Endothelial cell of umbilical vein (primary cell): ENCODE measurements at regions not wholly inside any gene's neighbourhood (a gene's known extent, or its start where the extent isn't known, plus 50 kb on each side); places are given as distances from the start of the nearest gene placed in this dataset.

Source experiments
- BruUV-seq: library from RNA; stranded (reverse); fragments of 400-500 nt; replicated peaks from 2 replicates; lab custom pipeline; 2021; lab: Mats Ljungman, UMichigan
- CTCF ChIA-PET: fragments of 300-600, 350-600 bp; sonication (Branson Sonifier 250); formaldehyde crosslinking; loops from one replicate; lab custom pipeline; 2021; ENCODE audit warnings: antibody characterized with exemption, inconsistent platforms; lab: Charles Lee
- POLR2A ChIA-PET: fragments of 300-600, 350-600 bp; sonication (Branson Sonifier 250); formaldehyde crosslinking; loops from one replicate; lab custom pipeline; 2021; ENCODE audit warnings: antibody characterized with exemption, inconsistent platforms; lab: Charles Lee
- DNase-seq: peaks from one replicate; pipeline ENCODE4 v3.0.0-alpha.2; 2011; ENCODE audit warnings: low read depth, low spot score
- FAIRE-seq: peaks from 2 replicates; lab custom pipeline; 2011; peaks lifted over from hg19 to GRCh38; lab: Jason Lieb, UNC
- H2AFZ ChIP-seq: 2 replicates; pipeline ENCODE4 v1.6.0; 2012; ENCODE audit warnings: low read depth, low read length, control low read depth, inconsistent platforms
- H3K27ac ChIP-seq: 2 replicates; pipeline ENCODE4 v1.5.1; 2011; ENCODE audit warnings: low read depth, mild to moderate bottlenecking, control low read depth, low read length, moderate library complexity; ENCODE audit not compliant: insufficient read depth
- H3K27me3 ChIP-seq, 2 experiments: 2 replicates each; pipeline versions ENCODE4 v1.6.0 to v1.6.1; 2011; ENCODE audit warnings: low read length in 2 of 2, mixed read lengths in 1 of 2; ENCODE audit not compliant: control insufficient read depth in 2 of 2, insufficient read depth in 2 of 2
- H3K36me3 ChIP-seq, 2 experiments: 2 replicates in 1 of 2; 3 replicates in 1 of 2; pipeline ENCODE4 v1.5.1; 2011; ENCODE audit warnings: low read length in 2 of 2, mild to moderate bottlenecking in 1 of 2, moderate library complexity in 1 of 2; ENCODE audit not compliant: control insufficient read depth in 2 of 2, insufficient read depth in 2 of 2; ENCODE audit errors: extremely low read depth in 1 of 2
- H3K4me1 ChIP-seq: 3 replicates; pipeline ENCODE4 v1.5.1; 2011; ENCODE audit warnings: mild to moderate bottlenecking, low read length; ENCODE audit not compliant: control insufficient read depth, insufficient read depth; ENCODE audit errors: extremely low read depth
- H3K4me2 ChIP-seq: 2 replicates; pipeline ENCODE4 v1.6.1; 2011; ENCODE audit warnings: low read length, control low read depth, mixed read lengths; ENCODE audit not compliant: insufficient read depth
- H3K4me3 ChIP-seq, 3 experiments: fragments of 200-600 bp in 1 of 3; sonication (generic), shearing (Covaris generic) in 1 of 3; replicated peaks in 1 of 3; 2 replicates each; pipeline ENCODE4 v1.5.1; 2011 to 2016; ENCODE audit warnings: control low read depth in 3 of 3, low read length in 3 of 3, mild to moderate bottlenecking in 2 of 3, inconsistent platforms in 1 of 3, low read depth in 1 of 3, moderate library complexity in 1 of 3; ENCODE audit not compliant: insufficient read depth in 1 of 3
- H3K79me2 ChIP-seq: 2 replicates; pipeline ENCODE4 v1.6.0; 2012; ENCODE audit warnings: low read length, inconsistent platforms; ENCODE audit not compliant: control insufficient read depth, insufficient read depth
- H3K9ac ChIP-seq: replicated peaks from 2 replicates; pipeline ENCODE3; 2011; ENCODE audit warnings: low read length, control low read depth; ENCODE audit not compliant: insufficient read depth; ENCODE audit errors: extremely low read depth
- H3K9me1 ChIP-seq: replicated peaks from 3 replicates; pipeline ENCODE4 v1.6.0; 2011; ENCODE audit warnings: mild to moderate bottlenecking, low read length; ENCODE audit not compliant: control insufficient read depth, insufficient read depth; ENCODE audit errors: extremely low read depth
- H3K9me3 ChIP-seq: replicated peaks from 2 replicates; pipeline ENCODE4 v1.5.1; 2012; ENCODE audit warnings: low read length, inconsistent platforms; ENCODE audit not compliant: control insufficient read depth, insufficient read depth
- H4K20me1 ChIP-seq: replicated peaks from 2 replicates; pipeline ENCODE3; 2011; ENCODE audit warnings: mild to moderate bottlenecking, low read length; ENCODE audit not compliant: control insufficient read depth, insufficient read depth; ENCODE audit errors: extremely low read depth
- EZH2 ChIP-seq: IDR thresholded peaks from 2 replicates; pipeline ENCODE4 v1.6.1; 2012; ENCODE audit warnings: borderline replicate concordance, low read depth, mild to moderate bottlenecking, moderate library complexity, low read length, inconsistent platforms; ENCODE audit not compliant: severe bottlenecking
- FOS ChIP-seq: IDR thresholded peaks from 2 replicates; pipeline ENCODE4 v1.6.1; 2011; ENCODE audit warnings: mild to moderate bottlenecking, low read length, moderate library complexity, borderline replicate concordance; ENCODE audit not compliant: insufficient read depth
- JUN ChIP-seq: IDR thresholded peaks from 2 replicates; pipeline ENCODE4 v1.6.1; 2011; ENCODE audit warnings: borderline replicate concordance, low read depth; ENCODE audit not compliant: insufficient read length, insufficient read depth
- MAX ChIP-seq: IDR thresholded peaks from 2 replicates; pipeline ENCODE4 v1.6.1; 2011; ENCODE audit not compliant: insufficient read depth, insufficient read length
- POLR2A ChIP-seq: IDR thresholded peaks from 2 replicates; pipeline ENCODE4 v1.6.1; 2012; ENCODE audit warnings: low read depth, mild to moderate bottlenecking, control low read depth, low read length
- POLR2AphosphoS5 ChIP-seq: IDR thresholded peaks from 2 replicates; pipeline ENCODE4 v1.6.1; 2012; ENCODE audit warnings: low read depth, mild to moderate bottlenecking, control low read depth, low read length, moderate library complexity; ENCODE audit not compliant: insufficient read depth
- dilution Hi-C: fragments of 300-500 bp; cut with MboI; formaldehyde crosslinking; loops from one replicate; pipeline ENCODE4 v1.15.0; 2019; ENCODE audit warnings: low sequenced_read_pairs; ENCODE audit not compliant: extremely low pct_ligation_motif_present
- intact Hi-C: fragments of 100-400 bp; cut with micrococcal nuclease; formaldehyde crosslinking; loops from one replicate; pipeline ENCODE4 v1.10.0; 2022

- H3K9me1 ChIP-seq, result no peaks in the 10 kb centered on the region
- no peak overlapping the region for H3K4me3 ChIP-seq
- H4K20me1 ChIP-seq, result no peaks in the 10 kb centered on the region
- H3K4me2 ChIP-seq, result no peak overlapping the region
- H3K9ac ChIP-seq, result no peak overlapping the region
- no peak for TF ChIP-seq JUN
- TF ChIP-seq MAX, result no peak
- TF ChIP-seq POLR2AphosphoS5, result no peak
- no peak for TF ChIP-seq EZH2
- intact Hi-C loops, result no loop called here
- ChIA-PET POLR2A (no interaction called here), CTCF (no interaction called here)
- no peak overlapping the region for H2AFZ ChIP-seq
- FAIRE-seq (no peak), DNase-seq (no peak)
- H3K9me3 ChIP-seq, result no peaks in the 10 kb centered on the region
- no peak overlapping the region for H3K27ac ChIP-seq
- dilution Hi-C loops, result no loop called here
- BruUV-seq, result no TSS peak
- no peaks in the 10 kb centered on the region for H3K27me3 ChIP-seq
- no peaks in the 10 kb centered on the region for H3K4me1 ChIP-seq
- H3K36me3 ChIP-seq, result no peaks in the 10 kb centered on the region
- H3K79me2 ChIP-seq, result no peaks in the 10 kb centered on the region
These were observed 646.7 kb upstream of the FOXG1 start for GRCh38 chr14:28119849-28120248.

GRCh38 chr14:28120391-28120790, 646.2 kb upstream of the FOXG1 start:
- no peak overlapping the region for H3K4me3 ChIP-seq
- no peak overlapping the region for H3K4me2 ChIP-seq
- H3K79me2 ChIP-seq, result no peaks in the 10 kb centered on the region
- DNase-seq (no peak), FAIRE-seq (no peak)
- ChIA-PET CTCF (no interaction called here), POLR2A (no interaction called here)
- H3K4me1 ChIP-seq, result no peaks in the 10 kb centered on the region
- H3K9me3 ChIP-seq, result no peaks in the 10 kb centered on the region
- H3K27me3 ChIP-seq, result no peaks in the 10 kb centered on the region
- intact Hi-C loops, result no loop called here
- no peaks in the 10 kb centered on the region for H4K20me1 ChIP-seq
- no peak overlapping the region for H3K9ac ChIP-seq
- no peak for TF ChIP-seq POLR2A
- TF ChIP-seq FOS, result no peak
- no peaks in the 10 kb centered on the region for H3K36me3 ChIP-seq
- BruUV-seq, result no TSS peak
- dilution Hi-C loops, result no loop called here
- no peak overlapping the region for H3K27ac ChIP-seq
- no peak overlapping the region for H2AFZ ChIP-seq
- H3K9me1 ChIP-seq, result no peaks in the 10 kb centered on the region
